ENCODE measurements at regions not wholly inside any gene's neighbourhood (a gene's known extent, or its start where the extent isn't known, plus 50 kb on each side); places are given as distances from the start of the nearest gene placed in this dataset.
A peak's percentile ranks its signal among the peaks of the same experiment; 100 is the strongest.
"Not testable (repeated sequence)": the region's sequence is repeated elsewhere in the genome, so short reads cannot be mapped to it uniquely, and the experiment has no call there.

- DNase-seq (ENCODE audit: low read depth) = no peak
Measured at GRCh38 chr13:28607187-28607955, 51.6 kb upstream of the POMP start.

DNA sequence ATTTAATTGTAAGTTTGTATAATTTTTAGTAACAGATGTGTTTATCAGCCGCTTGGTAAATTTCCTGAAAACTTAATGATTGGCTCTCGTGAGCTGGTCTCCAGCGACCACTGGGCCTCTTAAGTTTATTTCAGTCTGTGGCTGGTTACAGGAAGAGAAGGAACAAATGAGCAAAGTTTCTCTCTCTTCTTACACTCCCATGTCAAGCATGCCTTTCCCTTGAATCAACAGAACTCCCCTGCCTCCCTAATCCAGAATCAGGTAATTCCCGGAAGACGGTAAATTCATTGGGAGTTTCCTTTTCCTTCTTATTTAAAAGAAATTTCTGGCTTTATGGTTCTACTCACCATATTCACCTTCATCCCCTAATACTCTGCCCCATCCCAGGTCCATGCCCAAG is 52.5 kb upstream of the POMP start:
- peak; percentile 56 for DNase-seq (ENCODE audit: low read depth)

- not testable (repeated sequence) for DNase-seq (ENCODE audit: low read depth)
Measured at GRCh38 chr13:28605147-28605546, 53.8 kb upstream of the POMP start.

DNA sequence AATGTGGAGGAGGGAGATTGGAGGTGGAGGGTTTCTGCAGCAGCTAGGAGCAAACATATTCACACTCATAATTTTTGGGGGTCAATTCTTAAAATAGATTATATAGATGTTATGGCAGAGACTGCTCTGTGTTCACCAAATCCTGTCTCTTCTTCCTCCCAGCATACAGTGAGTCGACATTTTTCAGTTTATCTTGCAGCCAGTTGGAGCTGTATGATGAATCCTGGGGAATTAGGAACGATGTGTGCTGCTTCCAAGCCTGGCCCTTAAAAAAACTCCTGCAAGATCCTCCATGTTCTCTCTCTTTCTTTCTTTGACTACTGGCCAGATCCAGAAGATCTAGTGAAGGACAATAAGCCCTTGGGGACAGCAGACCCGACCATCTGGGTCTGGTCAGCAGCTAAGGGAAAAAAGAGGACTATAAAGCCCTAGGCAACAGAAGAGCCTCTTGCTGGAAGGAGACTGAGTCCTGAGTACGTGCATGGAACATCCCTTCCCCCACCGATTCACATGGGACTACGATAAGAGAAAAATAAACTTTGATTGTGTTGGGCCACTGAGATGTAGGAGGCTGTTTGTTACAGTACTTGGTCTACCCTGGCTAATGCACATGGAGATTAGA is 55.8 kb upstream of the POMP start:
- no peak for DNase-seq (ENCODE audit: low read depth)

- DNase-seq (ENCODE audit: low read depth) = no peak
Measured at GRCh38 chr13:28602580-28602979, 56.4 kb upstream of the POMP start.

DNA sequence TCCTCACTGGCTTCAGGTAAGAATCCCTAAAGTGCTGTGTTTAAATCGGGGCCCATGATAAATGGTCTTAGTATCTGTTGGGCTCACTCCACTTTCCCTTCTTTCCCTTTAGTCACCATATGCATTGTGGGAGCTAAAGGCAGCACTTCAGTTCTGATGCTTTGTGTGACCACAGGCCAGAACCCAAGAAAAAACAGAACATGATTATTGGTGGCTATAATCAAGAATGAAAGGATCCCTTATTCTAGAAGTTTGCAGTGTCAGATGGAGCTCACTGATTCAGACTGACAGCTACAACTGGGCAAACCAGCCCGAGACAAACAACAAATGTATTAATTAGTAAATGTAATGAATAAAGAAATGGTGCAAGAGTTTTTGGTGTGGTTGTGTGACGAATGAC is 57.3 kb upstream of the POMP start:
- no peak for DNase-seq (ENCODE audit: low read depth)

DNA sequence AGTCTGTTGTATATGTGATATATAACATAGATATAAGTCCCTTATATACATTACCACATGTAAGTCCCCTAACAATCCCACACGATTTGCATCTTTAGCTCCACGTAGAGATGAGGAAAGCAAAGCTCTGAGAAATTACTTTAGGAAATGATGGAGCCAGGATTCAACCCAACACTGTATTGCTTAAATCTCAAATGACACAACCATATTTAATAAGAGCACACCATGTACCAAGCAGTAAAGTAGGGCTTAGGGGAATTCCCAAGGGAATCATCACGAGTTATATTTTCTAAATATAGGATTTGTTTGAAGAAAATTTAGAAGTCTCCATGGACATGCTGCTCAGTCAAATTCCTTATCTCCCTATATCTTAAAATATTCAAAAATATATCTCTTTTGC is 61.3 kb upstream of the POMP start:
- DNase-seq (ENCODE audit: low read depth) = peak; percentile 81

- peak; percentile 35 for DNase-seq (ENCODE audit: low read depth)
Measured at GRCh38 chr13:28590461-28590860, 68.5 kb upstream of the POMP start.

GRCh38 chr13:28588296-28588695 is 70.6 kb upstream of the POMP start:
- no peak for DNase-seq (ENCODE audit: low read depth)

GRCh38 chr13:28587174-28587540 is 71.8 kb upstream of the POMP start:
- DNase-seq (ENCODE audit: low read depth) = no peak

GRCh38 chr13:28586439-28587173 is 72.3 kb upstream of the POMP start:
- DNase-seq (ENCODE audit: low read depth) = no peak

DNA sequence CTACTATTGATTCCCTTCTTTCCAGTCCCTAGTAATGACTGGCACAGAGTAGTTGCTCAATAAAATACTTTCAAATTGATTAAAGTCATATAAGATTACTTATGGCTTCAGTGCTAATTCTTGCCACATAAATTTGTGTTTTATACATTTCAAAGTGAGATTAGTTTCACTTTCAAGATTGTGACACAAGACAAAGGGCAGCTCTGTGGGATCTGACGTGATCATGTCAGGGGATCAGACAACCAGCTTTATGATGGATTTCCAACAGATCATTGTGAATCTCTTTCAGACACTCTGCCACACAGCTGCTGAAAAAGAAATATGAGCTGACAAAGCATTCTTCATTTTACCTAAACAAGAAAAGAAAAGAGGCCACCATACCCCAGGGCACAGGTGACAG is 73.4 kb upstream of the POMP start:
- no peak for DNase-seq (ENCODE audit: low read depth)

DNA sequence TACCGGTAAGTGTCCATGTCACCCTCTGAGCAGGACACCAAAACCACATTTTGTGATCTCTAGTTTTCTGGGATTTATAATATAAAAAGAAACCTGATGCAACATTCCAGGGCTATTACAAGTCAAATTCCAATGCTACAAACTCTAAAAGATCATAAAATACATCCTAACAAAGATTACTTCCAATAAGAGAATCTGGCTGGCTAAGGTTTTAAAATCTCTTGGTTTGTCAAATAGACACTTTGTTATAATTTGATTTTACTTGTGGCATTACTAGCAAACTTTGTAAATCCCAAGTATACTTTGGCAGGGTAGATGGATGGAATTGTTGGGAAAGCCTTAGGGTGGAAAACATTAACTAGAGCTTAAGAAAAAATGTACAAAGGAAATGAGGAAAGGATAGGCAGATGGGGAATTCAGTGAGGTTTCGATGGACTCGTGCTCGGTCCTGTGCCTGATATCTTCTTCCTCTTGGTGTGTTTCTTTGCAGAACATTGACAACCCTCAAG is 74.0 kb upstream of the POMP start:
- DNase-seq (ENCODE audit: low read depth) = peak; percentile 37

GRCh38 chr13:28583651-28584091 is 75.3 kb upstream of the POMP start:
- peak; percentile 39 for DNase-seq (ENCODE audit: low read depth)

DNA sequence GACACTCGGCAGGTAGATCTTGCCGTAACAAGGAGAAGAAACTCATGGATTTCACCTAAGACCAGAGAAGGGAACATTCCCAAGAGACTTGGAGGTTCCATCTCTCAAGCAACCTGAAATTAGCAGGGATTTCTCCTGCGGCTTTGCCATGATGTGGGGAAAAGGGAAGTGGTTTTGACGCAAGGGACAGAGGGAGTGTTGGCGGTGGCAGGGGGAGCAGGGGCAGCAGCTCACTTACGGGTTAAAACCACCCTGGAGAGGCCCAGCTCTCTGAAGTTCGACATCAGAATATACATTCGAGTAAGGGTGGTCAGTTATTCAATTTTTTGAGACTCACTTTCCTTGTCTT is 76.1 kb upstream of the POMP start:
- DNase-seq (ENCODE audit: low read depth) = no peak

- peak; percentile 11 for DNase-seq (ENCODE audit: low read depth)
Measured at GRCh38 chr13:28582225-28582891, 76.6 kb upstream of the POMP start.

DNA sequence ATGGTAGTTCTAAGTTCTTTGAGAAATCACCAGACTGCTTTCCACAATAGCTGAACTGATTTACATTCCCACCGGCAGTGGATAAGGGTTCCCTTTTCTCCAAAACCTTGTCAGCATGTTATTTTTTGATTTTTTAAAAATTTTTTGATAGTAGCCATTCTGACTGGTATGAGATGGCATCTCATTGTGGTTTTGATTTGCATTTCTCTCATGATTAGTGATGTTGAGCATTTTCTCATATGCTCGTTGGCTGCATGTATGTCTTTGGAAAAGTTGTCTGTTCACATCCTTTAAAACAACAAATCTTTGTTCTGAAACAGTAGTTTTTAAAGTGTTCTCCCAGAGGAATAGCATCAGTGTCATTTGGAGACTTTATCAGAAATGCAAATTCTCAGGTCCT is 77.5 kb upstream of the POMP start:
- no peak for DNase-seq (ENCODE audit: low read depth)

GRCh38 chr13:28579736-28580135 is 79.2 kb upstream of the POMP start:
- DNase-seq (ENCODE audit: low read depth) = no peak

GRCh38 chr13:28579322-28579721 is 79.6 kb upstream of the POMP start:
- no peak for DNase-seq (ENCODE audit: low read depth)

GRCh38 chr13:28576067-28576466 is 81.1 kb upstream of the FLT1 start:
- no peak for DNase-seq (ENCODE audit: low read depth)

DNA sequence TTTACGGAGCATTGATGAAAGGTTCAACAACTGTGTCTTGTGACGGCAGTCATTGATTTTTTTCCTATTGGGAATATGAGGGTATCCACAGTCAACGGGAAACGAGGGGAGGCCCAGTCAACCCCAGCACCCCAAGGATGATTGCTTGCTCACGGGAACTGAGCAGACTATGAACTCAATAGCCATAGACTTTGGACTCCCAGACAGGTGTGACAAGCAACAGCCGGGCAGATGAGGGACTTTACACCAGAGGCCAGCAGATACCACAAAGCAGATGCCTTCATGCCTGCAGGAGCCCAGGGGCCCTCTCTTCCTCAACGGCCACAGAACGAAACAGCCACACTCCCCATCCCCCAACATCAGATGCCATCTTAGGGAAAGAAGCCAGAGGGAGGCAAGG is 80.3 kb upstream of the FLT1 start:
- DNase-seq (ENCODE audit: low read depth) = no peak

DNA sequence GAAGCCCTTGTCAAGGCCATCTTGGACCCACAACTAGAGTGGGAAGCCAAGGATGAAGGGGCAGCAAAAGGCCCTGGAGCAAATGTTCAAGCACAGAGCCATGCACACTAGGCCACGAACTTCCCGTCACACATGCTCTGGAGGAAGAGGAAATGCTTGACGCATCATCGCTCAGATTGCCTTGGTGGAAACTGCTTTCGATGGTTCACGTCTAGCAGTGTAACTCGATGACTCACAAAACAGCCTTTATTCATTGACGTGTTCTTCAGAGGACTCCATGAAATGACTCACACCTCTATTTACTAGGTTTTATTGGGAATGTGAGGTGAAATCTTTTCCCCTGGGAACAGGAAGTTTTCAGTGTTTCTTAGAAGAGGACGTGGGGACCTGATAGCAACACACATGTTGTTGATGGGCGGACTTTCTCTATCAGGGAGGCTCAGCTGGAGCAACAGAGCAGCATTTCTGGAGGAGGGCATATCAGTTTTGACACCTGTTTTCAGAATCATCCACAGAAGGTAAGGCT is 79.8 kb upstream of the FLT1 start:
- peak; percentile 96 for DNase-seq (ENCODE audit: low read depth)

All from amniotic epithelial cell (primary cell).